Dendritic cell treated with granulocyte-macrophage colony-stimulating factor and Interleukin-4, amounts not matched to agents 40 ng/mL and 50 ng/mL, for 4 days (primary cell): ENCODE measurements at regions not wholly inside any gene's neighbourhood (a gene's known extent, or its start where the extent isn't known, plus 50 kb on each side); places are given as distances from the start of the nearest gene placed in this dataset.

ENCODE experiments used
- H3K27ac Mint-ChIP-seq: one replicate; pipeline ENCODE4 v1.8.0; 2022; ENCODE audit warnings: mild to moderate bottlenecking, mixed read lengths
- H3K27me3 Mint-ChIP-seq: one replicate; pipeline ENCODE4 v1.8.0; 2022; ENCODE audit warnings: mild to moderate bottlenecking, mixed read lengths
- H3K36me3 Mint-ChIP-seq: one replicate; pipeline ENCODE4 v1.8.0; 2022; ENCODE audit warnings: low read depth, mixed read lengths
- H3K4me1 Mint-ChIP-seq: one replicate; pipeline ENCODE4 v1.8.0; 2022; ENCODE audit warnings: low read depth, mixed read lengths
- H3K4me3 Mint-ChIP-seq: one replicate; pipeline ENCODE4 v1.8.0; 2022; ENCODE audit warnings: mild to moderate bottlenecking, moderate library complexity, mixed read lengths
- H3K9me3 Mint-ChIP-seq: one replicate; pipeline ENCODE4 v1.8.0; 2022; ENCODE audit warnings: mixed read lengths
- intact Hi-C: fragments of 100-400 bp; cut with micrococcal nuclease; formaldehyde crosslinking; loops from one replicate; pipeline ENCODE4 v1.15.0; 2022

GRCh38 chr2:59490192-59490591 lies 1063.3 kb downstream of the BCL11A start:
- no peak overlapping the region for H3K27ac Mint-ChIP-seq
- no peaks in the 10 kb centered on the region for H3K27me3 Mint-ChIP-seq
- H3K4me3 Mint-ChIP-seq: no peak overlapping the region
- H3K36me3 Mint-ChIP-seq: no peaks in the 10 kb centered on the region
- intact Hi-C loops: no loop called here
- H3K4me1 Mint-ChIP-seq: no peaks in the 10 kb centered on the region
- peaks cover 12% of the 10 kb centered on the region for H3K9me3 Mint-ChIP-seq

DNA sequence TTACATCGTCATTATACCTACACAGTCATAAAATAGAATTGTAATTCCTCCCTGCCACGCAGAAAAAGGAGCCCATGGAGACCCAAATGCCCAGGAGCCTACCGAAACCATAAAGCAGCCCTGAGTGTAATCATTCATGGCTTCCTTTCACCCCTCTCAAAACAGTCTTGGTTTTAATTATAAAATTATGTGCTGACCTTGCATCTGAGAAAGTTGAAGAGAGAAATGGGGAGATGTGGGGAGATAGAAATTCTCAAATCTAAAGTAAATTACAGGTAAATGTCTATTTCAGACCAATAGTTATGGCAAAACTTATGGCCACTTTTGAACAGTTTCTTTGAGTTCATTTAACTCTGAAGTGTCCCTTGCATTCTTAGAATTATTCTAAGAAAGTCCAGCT lies 1068.8 kb downstream of the BCL11A start:
- no peaks in the 10 kb centered on the region for H3K36me3 Mint-ChIP-seq
- no peaks in the 10 kb centered on the region for H3K9me3 Mint-ChIP-seq
- H3K27me3 Mint-ChIP-seq: no peaks in the 10 kb centered on the region
- H3K27ac Mint-ChIP-seq: no peak overlapping the region
- intact Hi-C loops: no loop called here
- H3K4me3 Mint-ChIP-seq: no peak overlapping the region
- no peaks in the 10 kb centered on the region for H3K4me1 Mint-ChIP-seq

DNA sequence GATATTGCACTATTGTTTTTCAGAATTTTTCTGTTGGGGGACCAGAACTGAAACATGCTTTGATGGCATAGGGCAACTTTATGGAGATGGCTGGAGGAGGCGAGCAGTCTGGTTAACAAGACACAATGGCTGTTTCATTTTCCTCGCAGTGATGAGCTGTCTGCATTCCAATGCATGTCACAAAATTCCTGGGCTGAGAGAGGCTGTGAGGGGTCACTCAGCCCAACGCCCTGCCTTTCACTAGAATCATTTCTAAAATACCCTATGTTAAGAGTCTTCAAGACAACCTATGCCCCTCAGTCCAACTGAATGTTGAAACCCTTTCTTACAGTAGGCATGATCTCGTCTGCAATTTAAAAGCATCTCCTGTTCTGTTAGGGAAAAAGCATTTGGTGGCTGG lies 1090.0 kb downstream of the BCL11A start:
- no peak overlapping the region for H3K4me3 Mint-ChIP-seq
- intact Hi-C loops: no loop called here
- no peaks in the 10 kb centered on the region for H3K4me1 Mint-ChIP-seq
- no peak overlapping the region for H3K27ac Mint-ChIP-seq
- H3K9me3 Mint-ChIP-seq: peaks cover 8% of the 10 kb centered on the region
- H3K27me3 Mint-ChIP-seq: no peaks in the 10 kb centered on the region
- no peaks in the 10 kb centered on the region for H3K36me3 Mint-ChIP-seq

DNA sequence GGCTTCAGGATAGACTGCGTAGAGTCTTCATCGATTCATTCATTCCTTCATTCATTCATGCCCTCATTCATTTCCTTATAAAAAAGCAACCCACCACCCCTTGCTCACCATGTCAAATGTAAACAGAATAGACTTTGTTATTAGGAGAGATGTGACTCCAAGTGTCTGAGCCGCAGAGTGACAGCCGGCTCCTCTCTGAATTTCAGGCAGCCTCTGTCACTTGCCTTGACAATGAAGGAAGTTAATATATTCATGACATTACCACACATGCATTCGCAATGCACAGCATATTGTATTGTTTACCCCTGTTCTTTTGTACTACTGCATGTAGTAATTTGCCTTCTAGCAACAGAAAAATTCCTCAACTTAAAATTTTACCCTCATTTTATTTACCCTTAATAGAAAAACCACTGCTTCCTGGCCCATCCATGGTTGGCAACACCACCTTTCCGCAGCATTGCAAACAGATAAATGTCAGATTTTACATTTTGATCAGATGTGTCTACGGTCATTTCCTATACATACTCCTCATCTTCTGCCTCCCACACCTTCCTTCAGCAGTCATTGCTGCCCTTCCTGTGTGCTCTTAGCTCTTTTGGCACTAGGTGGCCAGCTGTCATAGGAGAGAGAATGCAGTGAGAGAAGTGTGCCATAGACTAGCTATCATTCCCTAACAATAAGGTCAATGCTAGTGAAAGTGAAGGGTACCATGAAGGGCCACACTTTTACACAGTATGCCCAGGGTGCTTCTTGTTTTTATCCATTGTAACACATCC lies 1090.8 kb downstream of the BCL11A start:
- Mint-ChIP-seq H3K4me3 (no peak overlapping the region), H3K27me3 (no peaks in the 10 kb centered on the region), H3K9me3 (peaks cover 8% of the 10 kb centered on the region), H3K36me3 (no peaks in the 10 kb centered on the region), H3K4me1 (no peaks in the 10 kb centered on the region), H3K27ac (no peak overlapping the region)
- intact Hi-C loops: no loop called here

DNA sequence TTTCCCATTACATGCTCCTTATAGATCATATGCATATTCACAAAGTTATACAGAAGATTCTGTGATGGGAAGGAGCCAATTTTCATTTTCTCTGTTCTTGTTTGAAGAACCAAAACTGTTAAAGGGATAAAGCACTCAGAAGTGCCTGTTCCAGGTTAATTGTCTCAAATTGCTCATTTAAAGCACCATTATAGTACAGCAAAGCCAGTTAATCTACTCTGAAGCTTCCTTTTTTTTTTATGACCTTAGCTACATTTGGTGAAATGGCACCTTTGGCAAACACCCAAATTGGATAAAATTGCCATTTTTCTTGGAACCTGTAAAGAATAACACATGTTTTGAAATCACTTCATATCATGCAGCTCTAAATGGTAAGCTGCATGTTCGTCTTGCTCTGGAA lies 1092.3 kb downstream of the BCL11A start:
- H3K27ac Mint-ChIP-seq: no peak overlapping the region
- H3K9me3 Mint-ChIP-seq: no peaks in the 10 kb centered on the region
- intact Hi-C loops: no loop called here
- no peaks in the 10 kb centered on the region for H3K4me1 Mint-ChIP-seq
- no peaks in the 10 kb centered on the region for H3K27me3 Mint-ChIP-seq
- H3K36me3 Mint-ChIP-seq: no peaks in the 10 kb centered on the region
- H3K4me3 Mint-ChIP-seq: no peak overlapping the region

DNA sequence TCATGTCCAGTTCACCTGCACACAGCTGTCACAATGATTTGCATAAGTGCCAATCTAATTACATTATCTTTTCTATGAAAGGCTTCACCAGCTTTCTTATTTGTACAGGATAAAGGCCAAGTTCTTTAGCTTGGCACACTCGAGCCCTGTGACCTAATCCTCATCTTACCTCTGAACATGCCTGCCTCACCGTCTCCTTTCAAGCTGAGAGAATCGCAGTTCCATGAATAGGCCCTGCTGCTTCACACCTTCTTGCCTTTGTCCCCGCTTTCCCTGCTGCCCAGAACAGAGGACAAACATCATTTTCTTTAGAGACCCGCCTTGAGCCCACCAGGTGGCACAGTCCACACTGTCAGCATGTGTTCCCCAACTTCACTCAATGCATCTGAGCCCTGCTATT lies 1094.7 kb downstream of the BCL11A start:
- Mint-ChIP-seq H3K9me3 (no peaks in the 10 kb centered on the region), H3K4me1 (no peaks in the 10 kb centered on the region), H3K27ac (no peak overlapping the region), H3K27me3 (no peaks in the 10 kb centered on the region), H3K4me3 (no peak overlapping the region), H3K36me3 (no peaks in the 10 kb centered on the region)
- intact Hi-C loops: no loop called here

GRCh38 chr2:59456285-59456684 lies 1097.2 kb downstream of the BCL11A start:
- Mint-ChIP-seq H3K27me3 (no peaks in the 10 kb centered on the region), H3K4me1 (no peaks in the 10 kb centered on the region), H3K9me3 (no peaks in the 10 kb centered on the region), H3K27ac (no peak overlapping the region), H3K4me3 (no peak overlapping the region), H3K36me3 (no peaks in the 10 kb centered on the region)
- intact Hi-C loops: no loop called here

DNA sequence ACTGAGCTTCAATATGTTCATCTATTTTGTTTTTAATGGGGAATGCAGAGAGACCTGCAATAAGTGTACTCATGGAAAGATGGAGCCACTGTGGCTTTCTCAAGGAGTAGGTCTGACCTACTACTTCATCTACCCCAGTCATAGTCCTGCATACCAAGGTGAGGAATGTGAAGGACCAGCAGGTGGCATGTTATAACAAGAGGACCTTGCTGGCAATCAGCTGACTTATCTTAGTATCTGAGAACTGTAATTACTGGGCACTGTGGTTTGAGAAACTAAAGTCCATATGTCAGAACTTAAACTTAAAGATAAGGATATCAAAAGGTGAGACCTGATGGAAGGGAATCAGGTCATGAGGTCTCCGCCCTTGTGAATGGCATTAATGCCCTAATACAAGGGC lies 1104.2 kb downstream of the BCL11A start:
- H3K27ac Mint-ChIP-seq: no peak overlapping the region
- H3K9me3 Mint-ChIP-seq: no peaks in the 10 kb centered on the region
- intact Hi-C loops: no loop called here
- H3K36me3 Mint-ChIP-seq: no peaks in the 10 kb centered on the region
- H3K27me3 Mint-ChIP-seq: no peaks in the 10 kb centered on the region
- no peaks in the 10 kb centered on the region for H3K4me1 Mint-ChIP-seq
- H3K4me3 Mint-ChIP-seq: no peak overlapping the region

GRCh38 chr2:59440491-59440890 lies 1113.0 kb downstream of the BCL11A start:
- Mint-ChIP-seq H3K27me3 (no peaks in the 10 kb centered on the region), H3K36me3 (no peaks in the 10 kb centered on the region), H3K9me3 (no peaks in the 10 kb centered on the region), H3K4me1 (no peaks in the 10 kb centered on the region), H3K27ac (no peak overlapping the region), H3K4me3 (no peak overlapping the region)
- intact Hi-C loops: no loop called here

GRCh38 chr2:59435635-59436034 lies 1117.8 kb downstream of the BCL11A start:
- no peaks in the 10 kb centered on the region for H3K4me1 Mint-ChIP-seq
- intact Hi-C loops: no loop called here
- H3K9me3 Mint-ChIP-seq: peaks cover 20% of the 10 kb centered on the region
- H3K4me3 Mint-ChIP-seq: no peak overlapping the region
- H3K27me3 Mint-ChIP-seq: no peaks in the 10 kb centered on the region
- H3K36me3 Mint-ChIP-seq: no peaks in the 10 kb centered on the region
- no peak overlapping the region for H3K27ac Mint-ChIP-seq

DNA sequence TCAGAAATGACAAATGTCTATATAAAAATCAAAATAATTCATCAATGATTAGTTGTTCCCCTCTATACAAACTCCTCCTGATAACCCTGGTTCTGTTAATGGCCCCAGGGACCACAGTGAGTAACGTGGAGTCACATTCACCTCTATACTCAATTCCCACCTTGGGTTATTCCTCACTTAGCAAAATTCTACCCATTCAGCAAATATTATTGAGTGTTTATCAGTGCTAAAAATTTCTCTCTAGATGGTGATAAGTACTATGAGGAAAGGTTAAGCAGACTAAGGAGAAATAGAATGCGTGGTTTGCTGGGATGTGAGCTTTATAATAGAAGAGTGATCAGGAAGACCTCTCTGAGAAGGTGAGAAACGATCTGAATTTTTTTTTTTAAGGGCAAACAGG lies 1124.5 kb downstream of the BCL11A start:
- Mint-ChIP-seq H3K9me3 (peaks cover 20% of the 10 kb centered on the region), H3K4me1 (no peaks in the 10 kb centered on the region), H3K27me3 (no peaks in the 10 kb centered on the region), H3K36me3 (no peaks in the 10 kb centered on the region), H3K27ac (no peak overlapping the region), H3K4me3 (no peak overlapping the region)
- intact Hi-C loops: no loop called here

DNA sequence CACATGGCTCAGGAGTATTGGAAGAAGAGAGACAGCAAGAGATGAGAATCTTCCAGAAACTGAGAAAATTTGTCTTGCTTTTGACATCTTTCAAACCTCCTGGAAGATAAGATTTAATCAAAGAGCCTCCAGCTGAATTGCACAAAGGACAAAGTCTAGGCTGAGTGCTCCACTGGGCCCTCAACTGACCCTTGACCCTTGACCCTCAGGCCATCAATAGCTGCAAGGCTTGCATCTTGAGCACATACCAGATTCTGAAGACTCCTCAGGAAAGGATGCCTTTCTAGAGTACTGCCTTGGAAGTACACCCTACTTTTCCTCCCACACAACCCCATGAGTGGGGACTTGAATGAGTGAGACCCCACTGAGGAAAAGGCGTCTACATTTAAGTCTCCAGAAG lies 1125.5 kb downstream of the BCL11A start:
- H3K9me3 Mint-ChIP-seq: peaks cover 20% of the 10 kb centered on the region
- H3K4me3 Mint-ChIP-seq: no peak overlapping the region
- no peaks in the 10 kb centered on the region for H3K27me3 Mint-ChIP-seq
- H3K27ac Mint-ChIP-seq: no peak overlapping the region
- no peaks in the 10 kb centered on the region for H3K36me3 Mint-ChIP-seq
- intact Hi-C loops: no loop called here
- no peaks in the 10 kb centered on the region for H3K4me1 Mint-ChIP-seq

DNA sequence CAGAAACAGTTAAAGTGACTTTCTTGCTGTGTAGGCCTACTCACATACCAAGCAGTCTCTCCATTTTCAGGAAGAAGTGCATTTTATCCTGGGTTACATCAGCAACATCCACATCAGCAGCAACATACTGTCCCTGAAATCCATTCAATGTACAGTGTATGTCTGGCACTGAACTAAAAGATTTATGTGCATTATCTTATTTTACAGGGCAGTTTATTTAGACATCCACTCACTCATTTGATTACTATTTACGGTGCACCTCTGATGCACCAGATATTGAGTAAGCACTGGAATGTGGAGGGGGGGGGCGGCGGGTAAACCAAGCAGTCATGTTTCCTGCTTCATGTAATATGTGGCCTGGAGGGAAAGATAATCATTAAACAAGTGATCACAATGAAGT lies 1128.2 kb downstream of the BCL11A start:
- H3K27ac Mint-ChIP-seq: no peak overlapping the region
- no peaks in the 10 kb centered on the region for H3K36me3 Mint-ChIP-seq
- H3K4me1 Mint-ChIP-seq: no peaks in the 10 kb centered on the region
- no peaks in the 10 kb centered on the region for H3K9me3 Mint-ChIP-seq
- H3K27me3 Mint-ChIP-seq: no peaks in the 10 kb centered on the region
- H3K4me3 Mint-ChIP-seq: no peak overlapping the region
- intact Hi-C loops: no loop called here

DNA sequence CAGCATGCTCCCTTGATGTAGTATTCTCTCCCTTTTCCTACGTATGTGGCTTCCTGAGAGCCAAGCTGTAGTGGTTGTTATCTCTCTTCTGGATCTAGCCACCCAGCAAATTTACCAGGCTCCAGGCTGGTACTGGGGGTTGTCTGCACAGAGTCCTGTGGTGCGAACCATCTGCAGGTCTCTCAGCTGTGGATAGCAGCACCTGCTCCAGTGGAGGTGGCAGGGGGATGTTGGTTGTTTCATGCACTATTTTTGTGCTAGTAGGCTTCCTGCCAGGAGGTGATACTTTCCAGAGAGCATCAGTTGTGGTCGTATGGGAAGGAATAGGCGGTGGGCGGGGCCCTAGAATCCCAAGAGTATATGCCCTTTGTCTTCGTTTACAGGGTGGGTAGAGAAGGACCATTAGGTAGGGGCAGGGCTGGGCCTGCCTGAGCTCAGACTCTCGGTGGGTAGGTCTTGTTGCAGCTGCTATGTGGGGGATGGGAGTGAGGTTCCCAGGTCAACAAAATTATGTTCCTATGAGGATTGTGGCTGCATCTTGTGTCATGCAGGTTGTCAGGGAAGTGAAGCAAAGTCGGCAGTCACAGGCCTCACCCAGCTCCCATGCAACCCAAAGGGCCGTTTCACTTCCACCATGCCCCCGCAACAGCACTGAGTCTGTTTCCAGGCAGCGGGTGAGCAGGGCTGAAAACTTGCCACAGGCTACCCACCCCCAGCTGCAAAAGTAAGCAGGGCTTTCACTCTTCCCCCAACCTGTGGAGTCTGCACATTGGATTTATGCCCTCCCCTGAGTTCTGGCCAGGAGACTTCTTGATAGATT lies 1139.5 kb downstream of the BCL11A start:
- H3K4me3 Mint-ChIP-seq: no peak overlapping the region
- H3K9me3 Mint-ChIP-seq: peaks cover 70% of the 10 kb centered on the region
- H3K4me1 Mint-ChIP-seq: no peaks in the 10 kb centered on the region
- no peaks in the 10 kb centered on the region for H3K27me3 Mint-ChIP-seq
- no peak overlapping the region for H3K27ac Mint-ChIP-seq
- intact Hi-C loops: no loop called here
- no peaks in the 10 kb centered on the region for H3K36me3 Mint-ChIP-seq
